GM13977 (cell line): ENCODE measurements at regions not wholly inside any gene's neighbourhood (a gene's known extent, or its start where the extent isn't known, plus 50 kb on each side); places are given as distances from the start of the nearest gene placed in this dataset.

ENCODE experiments used
- DNase-seq: peaks from one replicate; pipeline ENCODE4 v3.0.0; 2012; ENCODE audit warnings: low spot score
- in situ Hi-C: fragments of 300-500 bp; cut with MboI; formaldehyde crosslinking; loops from one replicate; pipeline ENCODE4 v1.12.0; 2022; ENCODE audit warnings: low sequenced_read_pairs, low pct_unique_long_range_greater_than_20kb, mixed read lengths, inconsistent platforms; ENCODE audit not compliant: unreplicated experiment
- TF ChIP-seq, protein P1 (sequence below): IDR thresholded peaks from 2 replicates; pipeline ENCODE4 v1.5.1; 2012; ENCODE audit warnings: mild to moderate bottlenecking, control low read depth; ENCODE audit not compliant: insufficient read depth; ENCODE audit errors: extremely low read depth, missing control alignments

DNA sequence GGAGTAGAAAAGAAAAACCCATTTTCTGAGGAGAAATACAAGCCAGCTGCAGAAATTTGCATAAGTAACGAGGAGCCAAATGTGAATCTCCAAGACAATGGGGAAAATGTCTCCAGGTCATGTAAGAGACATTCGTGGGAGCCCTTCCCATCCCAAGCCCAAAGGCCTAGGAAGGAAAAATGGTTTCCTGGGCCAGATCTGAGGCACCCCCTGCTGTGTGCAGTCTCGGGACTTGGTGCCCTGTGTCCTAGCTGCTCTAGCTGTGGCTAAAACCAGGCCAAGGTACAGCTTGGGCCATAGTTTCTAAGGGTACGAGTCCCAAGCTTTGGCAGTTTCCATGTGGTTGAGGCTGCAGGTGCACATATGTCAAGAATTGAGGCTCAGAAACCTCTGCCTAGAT lies 444.9 kb downstream of the PCDH20 start:
- in situ Hi-C loops: no loop called here
- TF ChIP-seq, protein P1, sequence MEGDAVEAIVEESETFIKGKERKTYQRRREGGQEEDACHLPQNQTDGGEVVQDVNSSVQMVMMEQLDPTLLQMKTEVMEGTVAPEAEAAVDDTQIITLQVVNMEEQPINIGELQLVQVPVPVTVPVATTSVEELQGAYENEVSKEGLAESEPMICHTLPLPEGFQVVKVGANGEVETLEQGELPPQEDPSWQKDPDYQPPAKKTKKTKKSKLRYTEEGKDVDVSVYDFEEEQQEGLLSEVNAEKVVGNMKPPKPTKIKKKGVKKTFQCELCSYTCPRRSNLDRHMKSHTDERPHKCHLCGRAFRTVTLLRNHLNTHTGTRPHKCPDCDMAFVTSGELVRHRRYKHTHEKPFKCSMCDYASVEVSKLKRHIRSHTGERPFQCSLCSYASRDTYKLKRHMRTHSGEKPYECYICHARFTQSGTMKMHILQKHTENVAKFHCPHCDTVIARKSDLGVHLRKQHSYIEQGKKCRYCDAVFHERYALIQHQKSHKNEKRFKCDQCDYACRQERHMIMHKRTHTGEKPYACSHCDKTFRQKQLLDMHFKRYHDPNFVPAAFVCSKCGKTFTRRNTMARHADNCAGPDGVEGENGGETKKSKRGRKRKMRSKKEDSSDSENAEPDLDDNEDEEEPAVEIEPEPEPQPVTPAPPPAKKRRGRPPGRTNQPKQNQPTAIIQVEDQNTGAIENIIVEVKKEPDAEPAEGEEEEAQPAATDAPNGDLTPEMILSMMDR: no peak

GRCh38 chr13:60969656-60970055 lies 446.0 kb downstream of the PCDH20 start:
- in situ Hi-C loops: no loop called here
- TF ChIP-seq, protein P1: no peak
- no peak for DNase-seq

More for the DNA sequence above, 444.9 kb downstream of the PCDH20 start:
- DNase-seq: no peak

DNA sequence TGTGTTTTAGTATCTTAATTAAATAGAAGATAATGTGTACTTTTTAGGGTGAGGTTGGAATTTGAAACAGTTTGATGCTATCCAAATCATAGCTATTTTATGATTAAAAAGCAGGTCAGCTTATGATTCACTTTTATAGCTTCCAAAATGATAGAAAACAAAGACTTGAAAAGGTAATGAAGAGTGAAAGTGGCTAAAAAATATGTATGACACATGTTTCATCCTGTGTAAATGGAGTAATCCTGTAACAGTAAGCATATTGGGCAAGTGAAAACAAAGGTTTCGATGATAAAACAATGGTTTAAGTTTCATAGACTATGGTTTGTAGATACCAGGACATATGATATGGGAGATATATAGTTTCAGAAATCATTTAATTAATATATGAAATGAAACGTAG lies 456.2 kb downstream of the PCDH20 start:
- TF ChIP-seq, protein P1: no peak
- no peak for DNase-seq
- in situ Hi-C loops: no loop called here

GRCh38 chr13:60957816-60958215 lies 457.8 kb downstream of the PCDH20 start:
- in situ Hi-C loops: no loop called here

GRCh38 chr13:60945396-60945795 lies 470.3 kb downstream of the PCDH20 start:
- TF ChIP-seq, protein P1: no peak
- no peak for DNase-seq
- in situ Hi-C loops: no loop called here

More at GRCh38 chr13:60957816-60958215, 457.8 kb downstream of the PCDH20 start:
- DNase-seq: no peak
- TF ChIP-seq, protein P1: no peak

DNA sequence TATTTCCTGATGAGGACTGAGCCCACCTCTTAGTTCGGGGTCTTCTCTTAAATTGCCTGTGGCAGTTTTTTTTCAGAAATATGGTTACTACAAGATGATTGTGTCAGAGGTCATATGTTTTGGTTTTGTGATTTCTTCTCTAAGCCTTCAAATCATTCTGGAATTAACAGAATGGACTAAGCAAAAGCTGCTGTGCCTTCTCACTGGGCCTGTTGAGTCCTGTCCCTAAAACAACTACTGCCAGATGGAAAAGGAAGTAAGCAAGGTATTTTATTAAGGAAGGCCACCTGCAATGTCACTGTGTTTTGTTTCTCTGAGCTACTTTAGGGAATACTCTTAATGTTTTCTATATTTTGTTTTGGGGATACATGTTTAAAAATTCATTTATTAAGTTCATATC lies 470.8 kb downstream of the PCDH20 start:
- in situ Hi-C loops: no loop called here
- TF ChIP-seq, protein P1: no peak

DNA sequence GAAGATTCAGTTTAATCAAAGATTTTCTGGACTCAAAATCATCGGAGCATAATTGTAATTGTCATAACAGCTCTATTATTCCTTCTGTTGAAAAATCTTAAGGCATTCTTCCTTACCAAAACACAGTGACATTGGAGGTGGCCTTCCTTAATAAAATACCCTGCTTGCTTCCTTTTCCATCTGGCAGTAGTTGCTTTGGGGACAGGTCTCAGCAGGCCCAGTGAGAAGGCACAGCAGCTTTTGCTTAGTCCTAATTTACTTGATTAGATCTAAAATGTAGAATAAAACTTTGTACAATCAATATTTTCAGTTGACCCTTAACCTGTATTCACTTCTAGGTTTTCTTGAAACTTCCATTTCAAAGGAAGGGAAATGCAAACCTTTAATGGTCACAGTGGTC lies 471.6 kb downstream of the PCDH20 start:
- no peak for DNase-seq
- in situ Hi-C loops: no loop called here

More for the DNA sequence above, 470.8 kb downstream of the PCDH20 start:
- no peak for DNase-seq

More for the DNA sequence above, 471.6 kb downstream of the PCDH20 start:
- TF ChIP-seq, protein P1: no peak
